Caco-2 (cell line): ENCODE measurements at regions not wholly inside any gene's neighbourhood (a gene's known extent, or its start where the extent isn't known, plus 50 kb on each side); places are given as distances from the start of the nearest gene placed in this dataset.
"Not testable (repeated sequence)": the region's sequence is repeated elsewhere in the genome, so short reads cannot be mapped to it uniquely, and the experiment has no call there.

Experiments
- BruUV-seq: library from RNA; stranded (reverse); fragments of 400-500 nt; replicated peaks from 2 replicates; lab custom pipeline; 2021; lab: Mats Ljungman, UMichigan
- CTCF ChIA-PET: fragments of 300-600 bp; sonication (Branson Sonifier 250); formaldehyde crosslinking; loops from one replicate; lab custom pipeline; 2022; ENCODE audit warnings: antibody characterized with exemption; lab: Charles Lee
- POLR2A ChIA-PET: fragments of 300-600 bp; sonication (Branson Sonifier 250); formaldehyde crosslinking; loops from one replicate; lab custom pipeline; 2022; ENCODE audit warnings: antibody characterized with exemption; lab: Charles Lee
- DNase-seq, 2 experiments: peaks; one replicate each; pipeline versions ENCODE4 v3.0.0 to v3.0.0-alpha.2; 2020 to 2022
- H3K27me3 ChIP-seq: replicated peaks from 2 replicates; pipeline ENCODE4 v1.6.0; 2011; ENCODE audit warnings: low read length; ENCODE audit not compliant: control insufficient read depth, insufficient read depth
- H3K36me3 ChIP-seq: 2 replicates; pipeline ENCODE4 v1.5.1; 2011; ENCODE audit warnings: low read length; ENCODE audit not compliant: control insufficient read depth, insufficient read depth
- H3K4me1 ChIP-seq: fragments of 250-450 bp; sonication (Bioruptor Pico); 2 replicates; pipeline ENCODE4 v1.5.1; 2020; ENCODE audit warnings: mild to moderate bottlenecking
- H3K4me3 ChIP-seq: 2 replicates; pipeline ENCODE4 v1.5.1; 2011; ENCODE audit warnings: low read depth, mild to moderate bottlenecking, control low read depth, low read length
- H3K9me3 ChIP-seq: fragments of 250-450 bp; sonication (Bioruptor Pico); 2 replicates; pipeline ENCODE4 v1.5.1; 2020; ENCODE audit warnings: mild to moderate bottlenecking, moderate library complexity
- H3K27ac Mint-ChIP-seq: one replicate; pipeline ENCODE4 v1.8.0; 2022; ENCODE audit warnings: mixed read lengths; ENCODE audit not compliant: unreplicated experiment
- H3K27me3 Mint-ChIP-seq: one replicate; pipeline ENCODE4 v1.8.0; 2022; ENCODE audit warnings: mixed read lengths; ENCODE audit not compliant: insufficient read depth, unreplicated experiment
- H3K36me3 Mint-ChIP-seq: one replicate; pipeline ENCODE4 v1.8.0; 2022; ENCODE audit warnings: mild to moderate bottlenecking, mixed read lengths; ENCODE audit not compliant: insufficient read depth, unreplicated experiment
- H3K4me1 Mint-ChIP-seq: one replicate; pipeline ENCODE4 v1.8.0; 2022; ENCODE audit warnings: low read depth, mixed read lengths; ENCODE audit not compliant: unreplicated experiment
- H3K4me3 Mint-ChIP-seq: one replicate; pipeline ENCODE4 v1.8.0; 2022; ENCODE audit warnings: mild to moderate bottlenecking, moderate library complexity, mixed read lengths; ENCODE audit not compliant: unreplicated experiment
- H3K9me3 Mint-ChIP-seq: one replicate; pipeline ENCODE4 v1.8.0; 2022; ENCODE audit warnings: mixed read lengths; ENCODE audit not compliant: unreplicated experiment
- intact Hi-C: fragments of 100-400 bp; cut with micrococcal nuclease; formaldehyde crosslinking; loops from one replicate; pipeline ENCODE4 v1.10.0; 2022; ENCODE audit not compliant: unreplicated experiment
- TF ChIP-seq, protein P1 (sequence below), 2 experiments: fragments of 200-600 bp in 1 of 2; IDR thresholded peaks; 1 replicate in 1 of 2; 2 replicates in 1 of 2; pipeline versions ENCODE4 v1.5.1 to v1.8.0; 2011 to 2022; ENCODE audit warnings: antibody characterized with exemption in 1 of 2, control low read depth in 1 of 2, inconsistent platforms in 1 of 2, low read depth in 1 of 2, low read length in 1 of 2, mild to moderate bottlenecking in 1 of 2, moderate library complexity in 1 of 2; ENCODE audit not compliant: insufficient read depth in 1 of 2, severe bottlenecking in 1 of 2, unreplicated experiment in 1 of 2

DNA sequence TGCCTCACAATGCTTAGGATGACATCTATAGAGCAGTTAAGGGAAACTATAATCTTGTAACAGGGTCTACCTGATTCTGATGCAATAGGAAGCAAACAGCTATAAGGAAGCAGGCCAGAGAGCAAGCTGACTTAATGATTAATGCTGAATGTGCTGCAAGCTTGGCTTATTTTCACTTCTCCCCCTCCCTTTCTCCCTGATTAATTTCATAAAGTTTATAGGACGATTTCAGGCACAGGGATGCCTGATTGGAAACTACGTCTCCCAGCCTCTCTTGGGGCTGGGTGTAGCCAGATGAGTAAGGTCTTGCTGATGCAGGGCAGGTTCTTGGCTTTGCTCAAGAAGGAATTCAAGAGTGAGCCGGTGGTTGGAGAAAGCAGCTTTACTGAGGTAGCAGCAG, 82.8 kb upstream of the MRI1 start:
- H3K4me1 ChIP-seq: no peaks in the 10 kb centered on the region
- no peak overlapping the region for H3K4me3 Mint-ChIP-seq
- no TSS peak for BruUV-seq
- H3K27me3 Mint-ChIP-seq: no peaks in the 10 kb centered on the region
- no peaks in the 10 kb centered on the region for H3K36me3 Mint-ChIP-seq
- H3K27ac Mint-ChIP-seq: no peak overlapping the region
- intact Hi-C loops: no loop called here
- CTCF ChIA-PET: no interaction called here
- DNase-seq: no peak
- TF ChIP-seq, protein P1, sequence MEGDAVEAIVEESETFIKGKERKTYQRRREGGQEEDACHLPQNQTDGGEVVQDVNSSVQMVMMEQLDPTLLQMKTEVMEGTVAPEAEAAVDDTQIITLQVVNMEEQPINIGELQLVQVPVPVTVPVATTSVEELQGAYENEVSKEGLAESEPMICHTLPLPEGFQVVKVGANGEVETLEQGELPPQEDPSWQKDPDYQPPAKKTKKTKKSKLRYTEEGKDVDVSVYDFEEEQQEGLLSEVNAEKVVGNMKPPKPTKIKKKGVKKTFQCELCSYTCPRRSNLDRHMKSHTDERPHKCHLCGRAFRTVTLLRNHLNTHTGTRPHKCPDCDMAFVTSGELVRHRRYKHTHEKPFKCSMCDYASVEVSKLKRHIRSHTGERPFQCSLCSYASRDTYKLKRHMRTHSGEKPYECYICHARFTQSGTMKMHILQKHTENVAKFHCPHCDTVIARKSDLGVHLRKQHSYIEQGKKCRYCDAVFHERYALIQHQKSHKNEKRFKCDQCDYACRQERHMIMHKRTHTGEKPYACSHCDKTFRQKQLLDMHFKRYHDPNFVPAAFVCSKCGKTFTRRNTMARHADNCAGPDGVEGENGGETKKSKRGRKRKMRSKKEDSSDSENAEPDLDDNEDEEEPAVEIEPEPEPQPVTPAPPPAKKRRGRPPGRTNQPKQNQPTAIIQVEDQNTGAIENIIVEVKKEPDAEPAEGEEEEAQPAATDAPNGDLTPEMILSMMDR (IDR thresholded peaks at IDR 0.05; ENCODE audit: insufficient read depth in 1 of 2, low read depth in 1 of 2, low read length in 1 of 2, severe bottlenecking in 1 of 2, unreplicated experiment in 1 of 2): no peak
- H3K4me3 ChIP-seq: no peak overlapping the region
- no peaks in the 10 kb centered on the region for H3K4me1 Mint-ChIP-seq
- POLR2A ChIA-PET: no interaction called here
- peaks cover 30% of the 10 kb centered on the region for H3K9me3 Mint-ChIP-seq
- no peaks in the 10 kb centered on the region for H3K36me3 ChIP-seq
- peaks cover 6% of the 10 kb centered on the region; the same call in 1 of the 2 replicates for H3K9me3 ChIP-seq
- H3K27me3 ChIP-seq: no peaks in the 10 kb centered on the region

DNA sequence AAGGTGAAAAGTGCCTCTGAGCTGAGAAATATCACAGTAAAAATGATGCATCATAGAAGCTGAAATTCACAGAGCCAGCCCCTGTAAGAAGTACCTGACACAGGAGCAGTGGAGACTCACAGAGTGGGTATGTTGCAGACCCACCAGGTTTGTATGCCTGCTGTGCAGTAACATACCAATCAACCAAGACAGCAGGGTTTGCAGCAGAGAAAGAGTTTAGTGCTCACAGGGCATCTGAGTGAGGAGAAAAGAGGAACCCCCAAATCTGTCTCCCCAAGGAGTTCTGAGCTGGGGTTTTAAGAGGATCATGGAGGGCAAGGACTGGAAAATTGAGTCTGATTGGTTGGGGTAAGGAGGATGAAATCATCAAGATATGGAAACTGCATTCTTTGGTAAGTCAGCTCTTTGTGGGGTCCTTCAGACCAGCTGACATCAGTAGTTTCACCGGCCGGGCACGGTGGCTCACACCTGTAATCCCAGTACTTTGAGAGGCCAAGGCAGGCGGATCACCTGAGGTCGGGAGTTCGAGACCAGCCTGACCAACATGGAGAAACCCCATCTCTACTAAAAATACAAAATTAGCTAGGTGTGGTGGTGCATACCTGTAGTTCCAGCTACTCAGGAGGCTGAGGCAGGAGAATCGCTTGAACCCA, 83.5 kb upstream of the MRI1 start:
- H3K4me3 Mint-ChIP-seq, H3K27me3 ChIP-seq, H3K36me3 Mint-ChIP-seq, H3K4me1 ChIP-seq, H3K27me3 Mint-ChIP-seq, H3K36me3 ChIP-seq, DNase-seq, intact Hi-C loops, H3K27ac Mint-ChIP-seq, BruUV-seq, H3K4me3 ChIP-seq, H3K9me3 ChIP-seq, H3K4me1 Mint-ChIP-seq: not testable (repeated sequence)
- ChIA-PET POLR2A (interaction anchor here (0.6 kb wide), 1 partner anchor 21 kb away, joined by 3 read pairs; no protein-coding TSS in a partner anchor), CTCF (interaction anchor here (0.6 kb wide), 1 partner anchor 160 kb away, joined by 4 read pairs; no protein-coding TSS in a partner anchor)
- peaks cover 30% of the 10 kb centered on the region for H3K9me3 Mint-ChIP-seq

DNA sequence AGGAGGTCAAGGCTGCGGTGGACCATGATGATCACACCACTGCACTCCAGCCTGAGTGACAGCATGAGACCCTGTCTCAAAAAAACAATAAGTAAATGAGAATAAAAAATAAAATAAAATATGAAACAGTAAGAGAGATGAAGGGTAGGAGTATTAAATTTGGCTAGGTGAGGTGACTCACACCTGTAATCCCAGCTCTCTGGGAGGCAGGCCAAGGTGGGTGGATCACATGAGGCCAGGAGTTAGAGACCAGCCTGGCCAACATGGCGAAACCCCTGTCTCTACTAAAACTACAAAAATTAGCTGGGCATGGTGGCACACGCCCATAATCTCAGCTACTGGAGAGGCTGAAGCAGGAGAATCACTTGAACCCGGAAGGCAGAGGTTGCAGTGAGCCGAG, 87.4 kb upstream of the MRI1 start:
- DNase-seq, POLR2A ChIA-PET, H3K4me1 ChIP-seq, H3K36me3 Mint-ChIP-seq, H3K27me3 ChIP-seq, BruUV-seq, intact Hi-C loops, CTCF ChIA-PET, H3K27ac Mint-ChIP-seq, H3K4me3 Mint-ChIP-seq, H3K4me1 Mint-ChIP-seq, H3K36me3 ChIP-seq, H3K27me3 Mint-ChIP-seq, H3K4me3 ChIP-seq: not testable (repeated sequence)
- peaks cover 17% of the 10 kb centered on the region for H3K9me3 ChIP-seq
- peaks cover 30% of the 10 kb centered on the region for H3K9me3 Mint-ChIP-seq

DNA sequence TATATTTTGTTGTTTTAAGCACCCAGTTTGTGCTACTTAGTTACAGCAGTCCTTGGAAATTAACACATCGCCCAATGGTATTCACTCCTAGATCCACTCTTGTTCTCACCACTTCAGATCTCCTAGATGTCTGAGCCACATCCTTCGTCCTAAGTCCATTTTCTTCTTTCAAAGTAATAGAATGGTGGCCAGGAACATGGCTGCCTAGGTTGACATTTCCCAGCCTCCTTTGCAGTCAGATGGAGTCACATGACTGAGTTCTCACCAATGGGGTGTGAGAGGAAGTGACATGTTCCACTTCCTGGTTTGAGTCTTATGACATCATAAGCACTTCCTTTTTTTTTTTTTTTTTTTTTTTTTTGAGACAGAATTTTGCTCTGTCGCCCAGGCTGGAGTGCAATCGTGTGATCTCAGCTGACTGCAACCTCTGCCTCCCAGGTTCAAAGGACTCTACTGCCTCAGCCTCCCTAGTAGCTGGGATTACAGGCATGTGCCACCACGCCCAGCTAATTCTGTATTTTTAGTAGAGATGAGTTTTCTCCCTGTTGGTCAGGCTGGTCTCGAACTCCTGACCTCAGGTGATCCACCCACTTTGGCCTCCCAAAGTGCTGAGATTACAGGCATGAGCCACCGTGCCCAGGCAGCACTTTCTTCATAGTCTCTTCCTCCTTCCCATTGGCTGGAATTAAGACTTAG, 91.7 kb upstream of the MRI1 start:
- H3K9me3 Mint-ChIP-seq, H3K36me3 ChIP-seq, intact Hi-C loops, H3K27me3 Mint-ChIP-seq, H3K27ac Mint-ChIP-seq, H3K4me1 Mint-ChIP-seq, CTCF ChIA-PET, H3K4me1 ChIP-seq, H3K27me3 ChIP-seq, H3K36me3 Mint-ChIP-seq, H3K4me3 Mint-ChIP-seq, POLR2A ChIA-PET, H3K4me3 ChIP-seq, BruUV-seq: not testable (repeated sequence)
- peak; percentile 41 to 56 for DNase-seq
- peaks cover 11% of the 10 kb centered on the region for H3K9me3 ChIP-seq
